Body of pancreas (tissue), 4 donors: ENCODE measurements at regions not wholly inside any gene's neighbourhood (a gene's known extent, or its start where the extent isn't known, plus 50 kb on each side); places are given as distances from the start of the nearest gene placed in this dataset.

Source experiments
- ATAC-seq: fragments of 150-250 bp; one replicate; pipeline ENCODE4 v1.9.1; 2016
- DNase-seq, 4 donors: peaks; one replicate each; pipeline ENCODE4 v3.0.0-alpha.2; 2019
- H3K27ac ChIP-seq, 4 donors: fragments of 200-600 bp; sonication (generic); 1 replicate in 3 of 4; 2 replicates in 1 of 4; pipeline versions ENCODE4 v1.5.1 to v1.6.1; 2016 to 2019; ENCODE audit warnings: mild to moderate bottlenecking in 1 of 4, mixed read lengths in 1 of 4, moderate library complexity in 1 of 4
- H3K27me3 ChIP-seq, 2 donors: fragments of 200-600 bp; sonication (generic); one replicate each; pipeline ENCODE4 v1.6.0; 2016; ENCODE audit warnings: mild to moderate bottlenecking in 1 of 2
- H3K36me3 ChIP-seq, 2 donors: fragments of 200-600 bp; sonication (generic); replicated peaks in 1 of 2; 2 replicates each; pipeline ENCODE4 v1.5.1; 2016; ENCODE audit warnings: low read depth in 2 of 2; ENCODE audit not compliant: insufficient read depth in 1 of 2
- H3K4me1 ChIP-seq: fragments of 200-600 bp; sonication (generic); one replicate; pipeline ENCODE4 v1.6.0; 2016
- H3K4me3 ChIP-seq, 2 donors: fragments of 200-600 bp; sonication (generic); 1 replicate in 1 of 2; 2 replicates in 1 of 2; pipeline ENCODE4 v1.5.1; 2016 to 2019
- H3K9me3 ChIP-seq, 3 donors: fragments of 200-600 bp; sonication (generic); 1 replicate in 2 of 3; 2 replicates in 1 of 3; pipeline ENCODE4 v1.5.1; 2016
- CTCF ChIP-seq, 7 experiments: fragments of 450-650 bp in 4 of 7; fragments of 200-600 bp in 3 of 7; sonication (generic) in 3 of 7; IDR thresholded peaks; one replicate each; pipeline ENCODE4 v1.5.1; 2016 to 2019; ENCODE audit warnings: antibody characterized with exemption in 7 of 7
- POLR2A ChIP-seq, 3 donors: fragments of 450-650 bp; IDR thresholded peaks; one replicate each; pipeline ENCODE4 v1.6.1; 2016; ENCODE audit warnings: antibody characterized with exemption in 3 of 3, mild to moderate bottlenecking in 2 of 3
- WGBS, 2 donors: methylation state at CpG; one replicate each; pipeline ENCODE4 v1.1.5; 2017; 5-methylcytosine and 5-hydroxymethylcytosine counted together
- intact Hi-C: fragments of 100-400 bp; cut with DNase I; formaldehyde crosslinking; loops from one replicate; pipeline ENCODE4 v1.15.1; 2023

GRCh38 chr3:28140664-28141063 lies 100.8 kb upstream of the CMC1 start:
- ATAC-seq, result no peak

GRCh38 chr3:28149960-28150359 lies 91.5 kb upstream of the CMC1 start:
- H3K27me3 ChIP-seq, result no peaks in the 10 kb centered on the region
- H3K4me1 ChIP-seq, result peaks cover 11% of the 10 kb centered on the region
- no peaks in the 10 kb centered on the region for H3K9me3 ChIP-seq
- H3K4me3 ChIP-seq, result no peak overlapping the region
- no peak for ATAC-seq
- intact Hi-C loops, result no loop called here
- H3K36me3 ChIP-seq, result no peaks in the 10 kb centered on the region
- no peak for DNase-seq
- TF ChIP-seq POLR2A (IDR thresholded peaks at IDR 0.05), result no peak
- TF ChIP-seq CTCF (IDR thresholded peaks at IDR 0.05), result no peak
- H3K27ac ChIP-seq, result no peak overlapping the region

More at GRCh38 chr3:28140664-28141063, 100.8 kb upstream of the CMC1 start:
- WGBS, 2 donors, result 54 to 72% methylated on average over 4 of the region's 4 CpGs
- H3K9me3 ChIP-seq, result no peaks in the 10 kb centered on the region
- H3K4me1 ChIP-seq, result peaks cover 27% of the 10 kb centered on the region
- TF ChIP-seq POLR2A (IDR thresholded peaks at IDR 0.05) (no peak), CTCF (IDR thresholded peaks at IDR 0.05) (no peak)
- H3K36me3 ChIP-seq, result no peaks in the 10 kb centered on the region
- no peak for DNase-seq
- H3K27ac ChIP-seq, result peak overlapping the region; percentile 44 to 75 (median 64)
- H3K4me3 ChIP-seq, result no peak overlapping the region
- intact Hi-C loops, result no loop called here
- H3K27me3 ChIP-seq, result no peaks in the 10 kb centered on the region

- Histone ChIP-seq H3K36me3 (no peaks in the 10 kb centered on the region), H3K9me3 (no peaks in the 10 kb centered on the region), H3K4me1 (peaks cover 11% of the 10 kb centered on the region), H3K27ac (no peak overlapping the region), H3K4me3 (no peak overlapping the region), H3K27me3 (no peaks in the 10 kb centered on the region)
- intact Hi-C loops, result no loop called here
- no peak for TF ChIP-seq CTCF (IDR thresholded peaks at IDR 0.05)
- TF ChIP-seq POLR2A (IDR thresholded peaks at IDR 0.05), result no peak
- ATAC-seq (no peak), DNase-seq (peak in 2 of 4 donors; percentile 10 to 15)
Measured at GRCh38 chr3:28150465-28151206, 90.8 kb upstream of the CMC1 start.

GRCh38 chr3:28151207-28151550 lies 90.2 kb upstream of the CMC1 start:
- WGBS, 2 donors, result 47 to 61% methylated on average over 2 of the region's 2 CpGs
- intact Hi-C loops, result no loop called here
- ATAC-seq (no peak), DNase-seq (no peak)
- peaks cover 11% of the 10 kb centered on the region for H3K4me1 ChIP-seq
- no peaks in the 10 kb centered on the region for H3K9me3 ChIP-seq
- no peaks in the 10 kb centered on the region for H3K27me3 ChIP-seq
- H3K27ac ChIP-seq, result no peak overlapping the region
- TF ChIP-seq CTCF (IDR thresholded peaks at IDR 0.05) (no peak), POLR2A (IDR thresholded peaks at IDR 0.05) (no peak)
- no peaks in the 10 kb centered on the region for H3K36me3 ChIP-seq
- H3K4me3 ChIP-seq, result no peak overlapping the region

GRCh38 chr3:28151608-28152228 lies 89.7 kb upstream of the CMC1 start:
- no peak for DNase-seq
- no peak overlapping the region for H3K4me3 ChIP-seq
- TF ChIP-seq CTCF (IDR thresholded peaks at IDR 0.05), result no peak
- TF ChIP-seq POLR2A (IDR thresholded peaks at IDR 0.05), result no peak
- peaks cover 11% of the 10 kb centered on the region for H3K4me1 ChIP-seq
- no peak for ATAC-seq
- H3K36me3 ChIP-seq, result no peaks in the 10 kb centered on the region
- no peaks in the 10 kb centered on the region for H3K9me3 ChIP-seq
- no peak overlapping the region for H3K27ac ChIP-seq
- no peaks in the 10 kb centered on the region for H3K27me3 ChIP-seq
- intact Hi-C loops, result no loop called here
